HTR-8/SVneo (cell line): ENCODE measurements at regions not wholly inside any gene's neighbourhood (a gene's known extent, or its start where the extent isn't known, plus 50 kb on each side); places are given as distances from the start of the nearest gene placed in this dataset.
"Not testable (repeated sequence)": the region's sequence is repeated elsewhere in the genome, so short reads cannot be mapped to it uniquely, and the experiment has no call there.

Experiments
- DNase-seq: peaks from one replicate; pipeline ENCODE4 v3.0.0; 2011; ENCODE audit warnings: low spot score, mixed read lengths; ENCODE audit not compliant: insufficient read length
- FAIRE-seq: peaks from 2 replicates; lab custom pipeline; 2011; peaks lifted over from hg19 to GRCh38; lab: Jason Lieb, UNC

- FAIRE-seq: not testable (repeated sequence)
These were observed 83.9 kb upstream of the WDR75 start for GRCh38 chr2:189357375-189357774.

GRCh38 chr2:189360861-189361260, 80.4 kb upstream of the WDR75 start:
- FAIRE-seq (no peak), DNase-seq (no peak)

More at GRCh38 chr2:189357375-189357774, 83.9 kb upstream of the WDR75 start:
- not testable (repeated sequence) for DNase-seq

- no peak for FAIRE-seq
These were observed 79.0 kb upstream of the WDR75 start for GRCh38 chr2:189362283-189362682.

GRCh38 chr2:189363559-189363958, 77.7 kb upstream of the WDR75 start:
- FAIRE-seq (peak; percentile 91), DNase-seq (peak; percentile 59)

More at GRCh38 chr2:189362283-189362682, 79.0 kb upstream of the WDR75 start:
- no peak for DNase-seq

GRCh38 chr2:189364607-189365006, 76.7 kb upstream of the WDR75 start:
- FAIRE-seq (no peak), DNase-seq (no peak)

GRCh38 chr2:189366349-189366748, 74.9 kb upstream of the WDR75 start:
- DNase-seq (no peak), FAIRE-seq (peak; percentile 57)

GRCh38 chr2:189367343-189367742, 73.9 kb upstream of the WDR75 start:
- DNase-seq: no peak
- FAIRE-seq: no peak

GRCh38 chr2:189369566-189369965, 71.7 kb upstream of the WDR75 start:
- DNase-seq (peak; percentile 21), FAIRE-seq (peak; percentile 95)

GRCh38 chr2:189370719-189371118, 70.6 kb upstream of the WDR75 start:
- FAIRE-seq: no peak
- DNase-seq: no peak

GRCh38 chr2:189372688-189373257, 68.5 kb upstream of the WDR75 start:
- no peak for FAIRE-seq

GRCh38 chr2:189374481-189374880, 66.8 kb upstream of the WDR75 start:
- no peak for DNase-seq
- no peak for FAIRE-seq

More at GRCh38 chr2:189372688-189373257, 68.5 kb upstream of the WDR75 start:
- DNase-seq: no peak

GRCh38 chr2:189375842-189376241, 65.4 kb upstream of the WDR75 start:
- no peak for FAIRE-seq
- no peak for DNase-seq

GRCh38 chr2:189379287-189379630, 62.0 kb upstream of the WDR75 start:
- DNase-seq (peak; percentile 37), FAIRE-seq (peak; percentile 77)

- FAIRE-seq: no peak
These were observed 61.5 kb upstream of the WDR75 start for GRCh38 chr2:189379731-189380261.

GRCh38 chr2:189382668-189383067, 58.6 kb upstream of the WDR75 start:
- DNase-seq: no peak
- no peak for FAIRE-seq

More at GRCh38 chr2:189379731-189380261, 61.5 kb upstream of the WDR75 start:
- DNase-seq: no peak

- FAIRE-seq: peak; percentile 38
These were observed 54.5 kb upstream of the WDR75 start for GRCh38 chr2:189386741-189387140.

GRCh38 chr2:189391201-189391600, 50.1 kb upstream of the WDR75 start:
- FAIRE-seq: peak; percentile 54
- no peak for DNase-seq

More at GRCh38 chr2:189386741-189387140, 54.5 kb upstream of the WDR75 start:
- no peak for DNase-seq
